NCI-H146 (cell line): ENCODE measurements at regions not wholly inside any gene's neighbourhood (a gene's known extent, or its start where the extent isn't known, plus 50 kb on each side); places are given as distances from the start of the nearest gene placed in this dataset.
"Not testable (repeated sequence)": the region's sequence is repeated elsewhere in the genome, so short reads cannot be mapped to it uniquely, and the experiment has no call there.

Experiments
- DNase-seq: peaks from one replicate; lab custom pipeline; 2025; lab: John Stamatoyannopoulos, UW

DNA sequence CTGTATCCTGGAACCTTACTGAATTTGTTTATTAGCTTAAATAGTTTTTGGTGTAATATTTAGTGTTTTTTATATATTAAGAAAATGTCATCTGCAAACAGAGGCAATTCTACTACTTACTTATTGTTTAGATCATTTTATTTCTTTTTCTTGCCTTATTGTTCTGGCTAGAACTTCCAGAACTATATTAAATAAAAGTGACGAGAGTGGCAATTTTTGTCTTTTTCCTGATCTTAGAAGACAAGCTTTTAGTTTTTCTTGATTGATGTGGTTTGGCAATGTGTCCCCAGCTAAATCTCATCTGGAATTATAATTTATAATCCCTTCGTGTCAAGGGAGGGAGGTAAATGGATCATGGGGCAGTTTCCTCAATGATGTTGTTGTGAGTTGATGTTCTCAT is 857.8 kb downstream of the SLC6A15 start:
- no peak for DNase-seq

DNA sequence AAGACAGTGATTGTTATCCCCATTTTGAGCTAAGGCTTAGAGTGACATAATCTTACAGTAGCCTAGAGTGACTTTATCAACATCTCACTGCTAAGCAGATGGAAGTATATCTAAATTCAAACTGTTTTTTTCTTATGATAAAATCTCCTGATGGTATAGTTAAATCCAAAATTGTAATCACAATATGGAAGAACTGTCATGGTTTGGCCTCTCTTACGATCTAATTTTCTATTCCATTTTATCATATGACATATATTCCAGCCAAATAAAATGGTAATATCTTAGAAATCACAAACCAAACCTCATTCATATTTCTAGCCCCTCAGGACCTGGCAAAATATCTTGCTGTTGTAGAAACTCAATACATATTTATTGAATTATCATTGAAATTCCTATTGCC is 864.7 kb downstream of the SLC6A15 start:
- DNase-seq: no peak

DNA sequence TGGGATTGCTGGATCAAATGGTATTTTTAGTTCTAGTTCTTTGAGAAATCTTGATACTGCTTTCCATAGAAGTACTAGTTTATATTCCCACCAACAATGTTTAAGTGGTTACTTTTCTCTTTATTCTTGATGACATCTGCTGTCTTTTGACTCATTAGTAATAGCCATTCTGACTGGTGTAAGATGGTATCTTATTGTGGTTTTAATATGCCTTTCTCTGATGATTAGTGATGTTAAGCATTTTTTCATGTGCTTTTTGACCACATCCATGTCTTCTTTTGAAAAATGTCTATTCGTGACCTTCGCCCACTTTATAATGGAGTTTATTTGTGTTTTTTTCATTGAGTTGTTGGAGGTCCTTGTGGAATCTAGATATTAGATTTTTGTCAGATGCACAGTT is 865.7 kb downstream of the SLC6A15 start:
- no peak for DNase-seq

DNA sequence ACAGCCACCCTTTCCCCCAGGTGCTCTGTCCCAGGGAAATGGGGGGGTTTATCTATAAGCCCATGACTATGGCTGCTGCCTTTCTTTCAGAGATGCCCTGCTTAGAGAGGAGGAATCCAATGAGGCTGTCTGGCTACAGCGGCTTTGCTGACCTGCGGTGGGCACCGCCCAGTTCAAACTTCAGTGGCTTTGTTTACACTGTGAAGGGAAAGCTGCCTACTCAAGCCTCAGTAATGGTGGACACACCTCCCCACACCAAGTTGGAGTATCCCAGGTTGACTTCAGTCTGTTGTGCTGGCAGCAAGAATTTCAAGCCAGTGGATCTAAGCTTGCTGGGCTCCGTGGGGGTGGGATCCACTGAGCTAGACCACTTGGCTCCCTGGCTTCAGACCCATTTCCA is 869.2 kb downstream of the SLC6A15 start:
- DNase-seq: no peak

DNA sequence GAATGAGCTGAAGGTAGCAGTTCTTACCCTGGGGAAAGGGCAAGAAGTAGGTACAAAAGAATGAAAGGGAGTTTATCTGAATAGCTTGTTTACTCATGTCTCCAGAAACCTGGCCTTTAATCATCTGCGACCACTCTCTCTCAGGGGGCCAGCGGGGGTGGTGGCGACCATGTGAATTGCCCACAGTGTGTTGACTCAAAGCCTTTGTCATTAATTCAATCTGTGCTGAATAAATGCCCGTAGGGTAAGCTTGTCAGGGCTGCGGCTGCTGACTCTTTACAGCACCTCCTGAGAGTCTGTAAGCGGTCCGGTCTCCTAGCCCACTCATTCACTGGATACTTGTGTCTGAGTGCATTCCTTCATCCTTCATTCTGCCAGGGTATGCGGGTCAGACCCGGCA is 874.4 kb downstream of the SLC6A15 start:
- DNase-seq: no peak

DNA sequence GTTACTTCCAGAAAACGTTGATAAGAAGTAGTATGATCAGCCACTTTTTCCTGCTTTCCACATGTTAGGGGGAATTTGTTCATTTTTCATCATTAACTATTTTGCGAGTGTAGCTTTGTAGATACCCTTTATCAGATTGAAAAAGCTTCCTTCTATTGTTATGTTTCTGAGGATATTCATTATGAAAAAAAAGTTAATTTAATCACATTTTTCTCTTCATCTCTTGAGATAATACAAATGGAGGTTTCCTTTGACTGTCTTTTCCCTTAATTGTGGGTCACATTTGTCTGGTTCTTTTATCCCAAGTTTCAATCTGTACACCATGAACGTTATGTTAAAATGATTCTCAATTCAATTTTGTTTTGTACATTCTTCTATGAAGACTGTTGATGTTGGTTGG is 875.7 kb downstream of the SLC6A15 start:
- no peak for DNase-seq

DNA sequence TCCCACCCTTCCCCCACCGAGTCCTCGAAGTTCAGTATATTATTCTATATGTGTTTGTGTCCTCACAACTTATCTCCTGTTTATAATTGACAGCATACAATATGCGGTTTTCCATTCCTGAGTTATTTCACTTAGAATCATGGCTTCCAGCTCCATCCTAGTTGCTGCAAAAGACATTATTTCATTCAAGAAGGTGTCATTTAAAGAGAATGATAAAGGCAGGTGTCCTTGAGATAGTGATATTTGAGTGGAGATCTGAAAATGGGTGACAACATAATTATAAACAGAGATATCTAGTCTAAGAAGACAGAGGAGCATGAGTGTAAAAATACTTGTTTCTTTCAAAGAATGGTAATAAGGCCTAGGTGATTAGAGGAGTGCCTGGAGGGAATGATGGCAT is 876.8 kb downstream of the SLC6A15 start:
- no peak for DNase-seq

DNA sequence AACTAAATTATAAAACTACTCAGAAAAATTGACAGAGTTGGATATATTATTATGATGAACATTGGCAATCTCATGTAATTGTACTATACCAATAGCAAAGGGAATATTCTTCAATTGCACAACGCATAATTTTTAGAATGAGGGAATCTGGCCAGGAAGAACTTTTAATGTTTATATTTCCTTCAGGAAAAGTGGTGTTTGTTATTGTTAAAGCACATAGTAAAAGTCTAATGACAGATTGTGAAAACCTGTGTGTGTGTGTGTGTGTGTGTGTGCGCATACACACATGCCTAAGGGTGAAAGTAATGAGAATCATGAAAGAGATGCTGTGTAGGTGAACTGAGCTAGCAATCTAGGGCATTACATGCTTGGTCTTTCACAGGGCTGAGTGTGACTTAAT is 877.7 kb downstream of the SLC6A15 start:
- no peak for DNase-seq

DNA sequence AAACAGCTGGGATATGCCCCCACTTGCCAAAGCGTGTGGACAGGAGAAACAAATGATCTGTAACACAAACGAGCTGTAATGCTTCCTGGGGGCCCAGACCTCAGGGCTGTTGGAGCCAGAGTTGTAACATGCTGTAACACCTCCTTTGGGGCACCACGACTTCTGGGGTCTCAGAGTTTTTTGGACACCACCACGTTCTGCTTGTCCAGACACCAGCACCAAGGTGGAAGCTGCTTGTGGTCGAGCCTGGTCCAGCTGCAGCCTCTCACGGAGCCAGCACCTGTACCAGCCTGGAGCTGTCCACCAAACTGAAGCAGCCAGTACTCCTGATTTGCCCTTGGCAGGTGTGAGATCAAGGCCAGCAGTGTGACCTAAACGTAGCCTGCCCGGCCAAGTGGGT is 879.4 kb downstream of the SLC6A15 start:
- DNase-seq: no peak

DNA sequence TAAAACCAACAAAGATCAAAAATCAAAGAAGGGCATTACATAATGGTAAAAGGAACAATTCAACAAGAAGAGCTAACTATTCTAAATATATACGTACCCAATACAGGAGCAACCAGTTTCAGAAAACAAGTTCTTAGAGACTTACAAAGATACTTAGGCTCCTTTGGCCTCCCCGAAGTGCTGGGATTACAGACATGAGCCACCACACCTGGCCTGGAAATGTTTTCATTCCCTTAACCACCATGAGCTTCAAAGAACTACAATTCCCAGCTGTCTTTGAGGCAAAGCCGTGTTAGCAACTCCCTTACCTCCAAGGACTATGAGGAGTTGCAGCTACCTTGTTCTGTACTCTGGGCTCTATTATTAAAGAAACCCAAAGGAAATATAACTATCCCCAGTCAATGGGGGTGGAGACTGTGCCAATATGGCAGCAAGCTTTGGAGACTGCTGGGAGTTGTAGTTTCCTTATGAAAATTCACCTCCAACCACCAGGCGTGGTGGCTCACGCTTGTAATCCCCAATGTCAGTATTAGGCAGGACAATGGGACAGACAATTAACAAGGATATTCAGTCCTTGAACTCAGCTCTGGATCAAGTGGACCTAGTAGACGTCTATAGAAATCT is 893.9 kb downstream of the SLC6A15 start:
- DNase-seq: not testable (repeated sequence)

DNA sequence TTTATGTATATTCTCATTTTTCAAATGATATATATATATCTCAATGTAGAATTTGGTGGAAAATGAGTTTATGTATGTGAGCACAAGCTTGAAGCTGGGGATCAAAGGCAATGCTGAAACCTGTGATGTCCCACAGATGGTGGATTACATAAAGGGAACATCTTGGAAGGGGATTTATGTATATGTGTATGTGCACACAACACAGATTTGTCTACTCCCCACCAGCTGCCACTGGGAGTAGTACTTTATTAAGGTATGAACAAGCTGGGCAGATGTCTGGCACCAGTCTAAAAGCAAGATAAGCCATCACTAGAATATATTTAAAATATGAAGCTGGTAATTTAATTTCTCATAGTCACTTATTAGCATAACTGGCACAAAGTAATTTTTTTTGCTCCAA is 895.6 kb downstream of the SLC6A15 start:
- no peak for DNase-seq

DNA sequence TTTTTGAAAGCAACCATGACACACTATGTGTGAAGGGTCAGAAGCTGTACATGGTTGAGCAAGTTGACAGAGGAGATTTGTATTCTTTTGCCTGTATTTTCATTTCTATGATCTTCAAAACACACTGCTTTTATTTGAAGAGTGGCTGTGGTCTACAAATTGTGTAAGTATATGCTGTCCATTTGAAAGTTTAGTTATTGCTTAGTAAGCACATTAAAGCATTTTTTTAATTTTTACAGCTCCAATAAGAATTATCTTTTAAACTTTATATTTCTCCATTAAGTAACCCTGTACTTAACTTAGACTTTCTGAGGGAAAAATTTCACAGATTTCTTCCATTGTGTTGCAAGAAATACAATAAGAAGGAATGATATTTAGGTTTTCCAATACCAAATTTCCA is 915.2 kb downstream of the SLC6A15 start:
- no peak for DNase-seq

DNA sequence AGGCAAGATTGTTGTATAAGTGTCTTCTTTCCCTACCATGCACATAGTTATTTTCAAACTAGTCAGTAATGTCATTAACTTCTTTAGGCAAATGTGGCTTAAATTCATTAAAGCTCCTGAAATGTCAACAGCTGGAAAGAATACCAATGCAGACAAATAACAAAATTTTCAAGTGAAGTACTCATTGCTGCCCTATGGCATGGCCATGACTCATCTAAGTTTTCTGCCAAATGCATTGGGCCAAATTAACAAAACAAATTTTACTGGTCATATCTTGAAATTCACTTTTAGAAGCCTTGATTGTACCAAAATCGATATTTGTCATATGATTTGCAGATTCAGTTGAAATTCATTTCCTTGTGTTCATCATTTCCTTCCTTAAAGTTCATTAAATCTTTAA is 915.9 kb downstream of the SLC6A15 start:
- DNase-seq: no peak

DNA sequence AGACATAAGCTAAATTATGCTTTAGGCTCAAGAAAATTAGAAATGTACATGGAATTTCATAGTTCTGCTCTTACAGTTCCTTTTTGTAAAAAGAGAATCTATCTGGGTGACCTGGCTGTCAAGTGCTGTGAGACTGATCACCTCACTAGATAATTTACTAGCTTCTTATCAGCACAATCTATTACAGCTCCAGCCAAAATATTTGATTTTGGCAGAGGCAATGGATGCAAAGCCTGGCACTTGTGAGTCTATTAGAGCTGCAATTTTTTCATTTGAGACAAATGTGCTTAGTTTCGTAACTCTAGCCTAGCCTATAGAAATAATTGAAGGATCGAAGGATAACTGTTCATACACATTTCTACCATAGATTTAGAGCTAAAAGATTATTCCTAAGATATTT is 927.5 kb downstream of the SLC6A15 start:
- peak; percentile 40 for DNase-seq

DNA sequence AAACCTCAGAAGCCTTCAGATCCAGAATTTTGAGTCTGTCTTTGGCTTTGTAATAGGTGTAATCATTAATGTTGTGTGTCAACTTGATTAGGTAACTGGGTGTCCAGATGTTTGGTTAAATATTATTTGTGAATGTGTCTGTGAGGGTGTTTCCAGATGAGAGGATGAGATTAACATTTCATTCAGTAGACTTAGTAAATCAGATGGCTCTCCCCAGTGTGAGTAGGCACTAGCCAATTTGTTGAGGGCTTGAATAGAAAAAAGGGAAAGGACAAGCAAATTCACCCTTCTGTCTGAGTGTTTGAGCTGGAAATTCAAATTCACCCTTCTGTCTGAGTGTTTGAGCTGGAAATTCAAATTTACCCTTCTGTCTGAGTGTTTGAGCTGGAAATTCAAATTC is 932.2 kb downstream of the SLC6A15 start:
- DNase-seq: no peak

DNA sequence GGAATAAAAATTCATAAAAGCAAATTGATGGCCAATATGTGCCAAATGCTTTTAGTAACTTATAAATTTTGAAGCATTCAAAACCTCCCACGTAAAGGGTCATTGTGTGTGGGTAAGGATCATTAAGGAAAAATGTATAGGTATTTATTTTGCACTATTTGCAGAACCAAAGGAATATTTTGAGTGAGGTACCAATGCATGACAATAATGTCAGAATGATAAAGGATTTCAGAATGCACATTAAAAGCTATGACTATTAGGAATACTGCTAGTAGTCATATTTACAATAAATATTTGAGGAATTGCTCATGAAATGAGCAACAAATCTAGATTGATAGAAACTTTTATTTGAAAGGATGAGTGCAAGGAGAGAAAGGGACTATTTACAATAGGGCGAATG is 932.8 kb downstream of the SLC6A15 start:
- DNase-seq: no peak

DNA sequence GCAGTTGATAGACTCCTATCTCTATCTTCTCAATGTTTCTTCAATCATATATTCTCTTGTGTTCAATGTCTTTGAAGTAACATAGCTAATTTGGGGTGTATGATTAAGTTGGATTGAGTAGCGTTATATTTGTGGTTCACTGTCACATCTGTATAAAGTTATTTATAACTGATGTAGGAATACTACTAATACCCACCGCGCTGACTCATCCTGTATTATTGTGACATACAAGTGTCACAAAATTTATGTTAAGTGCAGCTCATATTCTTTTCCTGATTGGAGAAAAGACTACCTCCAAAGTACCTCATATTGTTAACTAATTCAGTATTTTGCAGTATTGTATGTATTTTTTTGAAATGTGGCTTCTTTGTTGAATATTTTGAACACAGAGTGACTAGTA is 940.8 kb downstream of the SLC6A15 start:
- no peak for DNase-seq

DNA sequence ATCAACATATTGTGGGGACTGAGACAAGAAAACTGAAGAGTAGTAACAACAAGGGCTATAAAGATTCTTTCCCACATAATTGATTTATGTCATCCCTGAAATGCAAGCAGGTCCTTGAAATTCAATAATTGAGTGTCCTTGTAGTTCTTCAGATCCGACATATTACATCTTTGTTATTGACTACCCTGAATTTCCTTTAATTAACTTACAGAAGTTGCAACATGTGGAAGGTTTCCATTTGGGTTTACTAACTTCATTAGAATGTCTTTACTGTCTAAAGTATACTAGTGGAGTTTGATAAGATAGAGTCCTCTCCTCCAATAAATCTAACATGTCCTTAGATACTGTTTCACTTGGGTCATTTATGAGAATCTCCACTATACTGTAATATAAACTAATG is 951.8 kb downstream of the SLC6A15 start:
- DNase-seq: no peak

DNA sequence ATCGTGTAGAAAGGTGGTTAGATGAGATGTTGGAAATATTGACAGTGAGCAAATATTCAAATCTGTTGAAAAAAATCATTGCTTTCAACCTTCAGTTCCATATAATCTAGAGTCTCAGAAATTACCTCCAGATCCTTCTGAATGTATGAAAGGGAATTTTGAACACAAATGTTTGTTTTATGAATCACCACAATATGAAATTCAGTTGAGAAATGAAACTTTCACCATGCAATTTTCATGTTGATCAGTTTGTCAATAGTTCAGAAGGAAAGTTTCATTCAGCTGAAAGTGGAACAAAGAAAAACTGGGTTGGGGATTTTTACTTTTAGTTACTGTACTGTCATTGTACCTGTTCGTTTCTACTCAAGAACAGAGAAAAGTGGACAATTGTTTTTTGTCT is 953.6 kb downstream of the SLC6A15 start:
- DNase-seq: no peak

DNA sequence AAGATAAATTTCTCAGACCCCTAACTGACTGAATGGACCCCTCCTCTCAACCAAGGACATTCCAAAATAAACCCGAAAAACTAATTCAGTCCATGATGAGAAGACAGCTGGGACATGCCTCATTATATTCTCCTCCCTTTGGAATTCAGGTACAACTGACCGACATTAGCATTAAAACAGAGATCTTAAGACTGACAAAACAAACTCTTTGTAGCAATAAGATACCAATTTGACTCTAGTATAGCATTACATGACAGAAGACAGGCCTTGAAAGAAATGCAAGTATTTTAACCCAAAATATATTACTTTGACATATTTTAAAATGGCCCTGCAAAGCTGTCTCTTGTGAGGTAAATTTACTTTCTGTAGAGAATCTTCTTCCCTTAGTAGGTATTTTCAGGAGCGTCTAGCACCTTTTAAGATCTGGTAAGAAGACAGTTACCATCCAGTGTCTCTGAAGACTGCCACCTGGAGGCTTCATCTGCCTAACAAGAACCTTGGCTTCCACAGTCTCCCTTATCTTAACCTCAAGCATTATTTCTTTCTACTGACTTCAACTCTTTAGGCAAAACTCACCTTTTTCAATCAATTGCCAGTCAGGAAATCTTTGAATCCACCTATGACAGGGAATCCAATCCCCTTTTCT is 957.5 kb downstream of the SLC6A15 start:
- DNase-seq: no peak

DNA sequence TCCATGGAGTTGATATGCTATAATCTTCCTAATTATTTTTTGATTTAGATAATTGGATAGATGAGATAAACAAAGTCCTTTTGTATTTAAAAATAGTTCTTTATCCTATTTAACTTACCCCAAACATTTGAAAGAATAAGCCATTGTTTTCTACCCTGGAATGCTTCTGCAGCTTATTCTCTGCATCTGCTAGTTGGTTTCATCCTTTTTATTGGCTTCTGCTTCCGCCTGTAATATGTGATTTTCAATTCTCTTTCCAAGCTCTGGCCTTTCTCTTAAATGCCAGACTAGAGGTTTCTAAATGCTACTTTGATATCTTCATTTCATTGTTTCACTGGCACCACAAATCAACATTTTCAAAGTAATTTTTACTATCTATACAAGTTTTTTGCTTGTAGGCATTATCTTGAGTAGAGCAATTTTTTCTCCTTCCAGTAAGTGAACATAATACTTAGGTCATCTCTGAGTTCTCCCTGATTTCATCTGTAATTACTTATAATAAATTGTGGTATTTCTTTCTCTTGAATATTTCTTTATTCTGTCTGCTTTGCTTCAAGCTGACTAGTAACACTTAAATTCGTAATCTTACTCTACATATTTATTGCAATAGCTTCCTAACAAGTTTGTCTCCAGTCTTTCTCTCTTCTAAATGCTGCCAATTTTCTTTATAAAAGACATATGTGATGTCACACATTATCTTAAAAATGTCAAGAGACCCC is 958.4 kb downstream of the SLC6A15 start:
- DNase-seq: no peak

DNA sequence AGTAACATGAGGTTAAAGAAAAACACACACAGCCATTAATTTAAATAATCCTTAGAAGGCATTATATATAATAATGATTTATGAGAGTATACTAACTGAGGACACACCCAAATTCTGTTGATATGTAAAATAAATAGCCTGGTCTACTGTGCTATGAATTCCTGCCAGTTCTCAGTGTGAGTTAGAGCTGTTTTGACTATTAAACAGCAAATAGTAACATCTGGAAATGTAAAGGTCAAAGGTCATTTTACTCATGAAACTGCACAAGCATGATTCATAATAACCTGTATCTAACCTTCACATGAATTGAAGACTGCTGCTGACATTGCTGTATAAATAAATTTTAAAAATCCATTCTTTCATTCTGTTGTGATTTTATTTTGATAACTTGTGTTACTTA is 966.7 kb downstream of the SLC6A15 start:
- peak; percentile 12 for DNase-seq

DNA sequence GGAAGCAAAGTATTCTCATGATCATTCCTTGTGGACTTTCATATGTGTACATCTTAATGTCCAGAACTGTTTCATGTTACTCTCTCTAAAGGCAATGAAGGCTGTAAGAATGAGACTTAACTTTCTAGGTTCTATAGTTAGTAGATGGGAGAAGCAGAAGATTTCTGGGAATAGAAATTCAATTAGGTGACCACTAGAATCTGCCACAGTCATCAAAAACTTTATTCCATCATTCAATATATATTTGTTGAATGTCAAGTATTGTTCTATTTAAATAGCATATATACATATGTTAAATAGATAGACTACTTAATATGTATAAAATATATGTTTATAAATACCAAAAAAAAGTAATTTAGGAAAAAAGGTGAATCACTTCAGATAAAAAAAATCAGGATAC is 972.9 kb downstream of the SLC6A15 start:
- DNase-seq: no peak

DNA sequence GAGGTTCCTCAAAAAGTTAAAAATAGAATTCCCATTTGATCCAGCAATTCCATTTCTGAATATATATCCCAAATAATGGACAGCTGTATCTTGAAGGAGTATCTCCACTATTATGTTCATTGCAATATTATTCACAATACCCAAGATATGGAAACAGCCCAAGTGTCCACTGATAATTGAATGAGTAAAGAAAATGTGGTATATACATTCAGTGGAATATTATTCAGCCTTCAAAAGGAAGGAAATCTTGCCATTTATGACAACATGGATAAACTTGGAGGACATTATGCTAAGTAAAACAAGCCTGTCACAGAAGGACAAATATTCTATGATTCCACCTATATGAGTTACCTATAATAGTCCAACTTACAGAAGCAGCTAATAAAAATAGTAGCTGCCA is 979.0 kb downstream of the SLC6A15 start:
- no peak for DNase-seq
